Right ventricle myocardium inferior (tissue), 1 donor: ENCODE measurements at regions not wholly inside any gene's neighbourhood (a gene's known extent, or its start where the extent isn't known, plus 50 kb on each side); places are given as distances from the start of the nearest gene placed in this dataset.
"Not testable (repeated sequence)": the region's sequence is repeated elsewhere in the genome, so short reads cannot be mapped to it uniquely, and the experiment has no call there.

ENCODE experiments used
- ATAC-seq: fragments of 200-7000 bp; cut with Tn5 transposase; one replicate; pipeline ENCODE4 v1.9.1; 2020; ENCODE audit warnings: mild to moderate bottlenecking, moderate library complexity
- DNase-seq: peaks from one replicate; pipeline ENCODE4 v3.0.0; 2021; ENCODE audit errors: missing footprints
- intact Hi-C: fragments of 100-400 bp; cut with DNase I; formaldehyde crosslinking; loops from one replicate; pipeline ENCODE4 v1.11.0; 2022
- donor health status: DM: no; HTN: yes; CAD: no; lungs with severe emphysema.

DNA sequence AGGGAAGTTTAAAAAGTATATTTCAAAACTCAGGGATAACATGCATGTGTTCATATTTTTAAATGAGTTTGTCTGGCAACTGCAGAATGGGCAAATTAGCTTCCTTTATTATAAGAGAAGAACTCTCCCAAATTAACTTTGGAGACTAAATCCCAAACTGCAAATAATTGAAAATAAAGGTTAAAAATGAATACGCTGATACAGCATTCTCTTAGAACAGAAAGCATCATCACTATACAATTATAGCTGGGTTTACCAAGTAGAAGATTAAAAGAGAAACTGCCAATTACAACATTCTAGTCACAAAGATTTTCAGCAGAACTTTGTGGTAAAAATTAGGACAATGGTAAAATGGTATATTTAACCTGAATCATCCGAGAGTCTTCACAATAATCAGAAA lies 73.3 kb downstream of the OLFM4 start:
- DNase-seq, result no peak
- ATAC-seq, result no peak
- intact Hi-C loops, result no loop called here

DNA sequence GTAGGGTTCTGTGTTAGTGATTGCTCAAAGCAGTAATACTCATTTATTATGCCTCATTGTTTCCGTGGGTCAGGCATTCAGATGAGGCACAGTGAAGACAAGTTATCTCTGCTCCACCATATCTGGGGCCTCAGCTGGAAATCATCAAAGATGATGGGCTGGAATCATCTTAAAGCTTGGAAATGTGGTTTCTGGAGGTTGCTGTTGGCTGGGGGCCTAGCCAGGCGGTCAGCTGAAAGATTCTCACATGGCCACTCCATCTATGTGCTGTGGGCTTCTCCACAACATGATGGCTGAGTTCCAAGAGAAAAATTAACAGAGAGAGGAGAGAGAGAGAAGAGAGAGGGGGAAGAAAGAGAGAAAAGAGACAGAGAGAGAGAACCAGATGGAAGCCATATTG lies 75.5 kb downstream of the OLFM4 start:
- no peak for ATAC-seq
- DNase-seq, result no peak
- intact Hi-C loops, result no loop called here

DNA sequence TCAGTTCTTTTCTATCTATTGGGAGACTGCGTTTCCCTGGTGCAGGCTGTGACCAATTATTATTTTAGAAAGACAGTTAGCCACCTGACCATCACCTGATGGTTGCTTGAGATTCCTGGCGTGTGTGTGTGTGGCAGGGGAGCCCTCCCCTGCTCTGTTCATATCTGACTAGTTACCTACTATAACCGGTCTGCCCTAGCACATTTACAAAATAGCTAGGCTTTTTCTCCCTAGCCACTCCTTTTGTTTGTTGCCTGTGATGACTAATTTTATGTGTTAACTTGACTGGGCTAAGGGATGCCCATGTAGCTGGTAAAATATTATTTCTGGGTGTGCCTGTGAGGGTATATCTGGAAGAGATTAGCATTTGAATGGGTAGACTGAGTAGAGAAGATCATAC lies 76.9 kb downstream of the OLFM4 start:
- intact Hi-C loops, result no loop called here
- DNase-seq (no peak), ATAC-seq (no peak)

GRCh38 chr13:53105890-53106289 lies 77.3 kb downstream of the OLFM4 start:
- intact Hi-C loops, result no loop called here
- DNase-seq (no peak), ATAC-seq (no peak)

DNA sequence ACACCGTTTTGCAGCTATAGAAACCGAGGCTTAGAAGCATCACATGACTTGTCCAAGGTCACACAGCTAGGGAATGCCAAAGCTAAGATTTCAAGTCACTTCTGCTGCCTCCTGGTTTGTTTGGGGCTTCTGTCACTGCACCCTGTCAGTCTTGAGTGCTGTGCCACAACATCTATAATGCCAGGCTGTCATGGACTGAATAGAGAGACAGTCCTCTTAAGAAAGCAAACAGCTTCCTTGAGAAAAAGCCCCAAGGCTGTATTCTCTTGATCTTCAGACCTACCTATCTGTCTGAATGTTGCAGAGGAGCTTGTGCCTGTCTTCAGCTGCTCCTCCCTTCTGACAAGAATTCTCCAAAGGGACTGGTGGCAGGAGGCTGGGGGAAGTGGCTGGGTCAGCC lies 81.6 kb downstream of the OLFM4 start:
- ATAC-seq, result no peak
- intact Hi-C loops, result no loop called here
- no peak for DNase-seq

- intact Hi-C loops, result no loop called here
- DNase-seq (no peak), ATAC-seq (no peak)
Observed at GRCh38 chr13:53110614-53111013, 82.0 kb downstream of the OLFM4 start.

DNA sequence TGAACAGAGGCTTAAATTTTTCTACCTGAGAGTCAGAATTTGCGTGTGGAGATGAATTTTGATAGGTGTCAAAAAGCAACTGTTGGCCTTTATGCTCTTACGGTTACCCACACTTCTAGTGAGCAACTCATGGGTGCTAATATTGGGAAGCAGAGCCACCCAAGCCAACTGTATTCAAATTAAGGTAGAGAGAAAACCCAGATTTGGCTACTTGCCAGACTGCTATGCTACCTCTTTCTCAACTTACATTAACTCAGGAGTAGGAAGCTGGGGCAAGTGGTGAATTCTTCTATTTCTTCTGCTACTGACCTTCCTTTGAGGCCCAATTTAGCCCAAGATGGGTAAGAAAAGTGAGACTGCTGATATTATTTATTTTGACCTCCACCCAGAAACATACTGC lies 83.9 kb downstream of the OLFM4 start:
- DNase-seq, result no peak
- no peak for ATAC-seq
- intact Hi-C loops, result no loop called here

DNA sequence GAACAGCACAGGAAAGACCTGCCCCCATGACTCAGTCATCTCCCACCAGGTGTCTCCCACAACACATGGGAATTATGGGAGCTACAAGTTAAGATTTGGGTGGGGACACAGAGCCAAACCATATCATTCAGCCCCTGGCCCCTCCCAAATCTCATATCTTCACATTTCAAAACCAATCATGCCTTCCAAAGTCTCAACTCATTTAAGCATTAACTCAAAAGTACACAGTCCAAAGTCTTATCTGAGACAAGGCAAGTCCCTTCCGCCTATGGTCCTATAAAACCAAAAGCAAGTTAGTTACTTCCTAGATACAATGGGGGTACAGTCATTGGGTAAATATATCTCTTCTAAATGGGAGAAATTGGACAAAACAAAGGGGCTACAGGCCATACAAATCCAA lies 88.4 kb downstream of the OLFM4 start:
- intact Hi-C loops, DNase-seq, ATAC-seq: not testable (repeated sequence)

GRCh38 chr13:53121131-53121773 lies 92.6 kb downstream of the OLFM4 start:
- ATAC-seq (no peak), DNase-seq (no peak)
- intact Hi-C loops, result no loop called here

DNA sequence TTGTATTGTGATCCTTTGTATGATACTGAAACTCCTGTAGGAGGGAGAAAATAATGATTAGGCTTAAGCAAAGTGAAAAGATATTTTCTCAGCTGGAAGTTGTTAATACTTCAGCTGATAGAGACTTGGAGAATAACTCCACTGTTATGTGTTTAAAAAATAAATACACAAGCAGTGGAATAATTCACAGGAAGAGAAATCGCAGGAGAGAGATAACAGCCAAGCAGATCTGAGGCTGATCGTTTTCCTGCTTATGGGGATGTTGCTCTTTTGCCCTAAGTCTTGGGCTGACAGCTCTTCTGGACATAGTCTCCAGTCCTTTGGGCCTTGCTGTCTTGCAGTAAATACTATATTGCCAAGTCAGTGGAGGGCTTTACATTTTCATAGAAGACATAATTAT lies 93.3 kb downstream of the OLFM4 start:
- ATAC-seq (no peak), DNase-seq (no peak)
- intact Hi-C loops, result no loop called here

- DNase-seq (no peak), ATAC-seq (no peak)
- intact Hi-C loops, result no loop called here
Observed at GRCh38 chr13:53123536-53123935, 94.9 kb downstream of the OLFM4 start.

- no peak for ATAC-seq
- intact Hi-C loops, result no loop called here
- DNase-seq, result no peak
Observed at GRCh38 chr13:53124623-53125022, 96.0 kb downstream of the OLFM4 start.

GRCh38 chr13:53126841-53127245 lies 98.2 kb downstream of the OLFM4 start:
- intact Hi-C loops, result no loop called here
- DNase-seq (peak; percentile 57), ATAC-seq (peak; percentile 87)

- ATAC-seq (no peak), DNase-seq (no peak)
- intact Hi-C loops, result no loop called here
Observed at GRCh38 chr13:53127373-53127772, 98.8 kb downstream of the OLFM4 start.

GRCh38 chr13:53129864-53130393 lies 101.3 kb downstream of the OLFM4 start:
- ATAC-seq, result no peak
- DNase-seq, result no peak
- intact Hi-C loops, result no loop called here

DNA sequence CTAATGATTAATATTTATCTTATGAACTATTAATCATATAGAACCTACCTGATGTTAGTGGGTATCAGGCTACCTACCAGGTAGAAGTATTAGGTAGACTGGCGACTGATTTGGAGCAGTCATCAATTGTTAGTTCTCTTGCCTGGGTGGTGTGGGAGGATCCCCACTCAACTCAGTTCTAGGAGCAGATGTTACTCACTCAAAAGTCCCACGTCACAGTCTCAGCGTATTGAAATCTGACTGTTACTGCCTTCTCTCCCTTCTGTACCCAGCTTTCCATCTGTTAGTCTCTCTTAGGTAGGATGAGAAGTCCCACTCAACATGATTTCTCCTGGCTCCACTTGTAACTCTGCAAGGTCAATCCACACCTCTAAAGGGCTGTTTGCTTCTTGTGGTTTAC lies 102.7 kb downstream of the OLFM4 start:
- ATAC-seq (no peak), DNase-seq (no peak)
- intact Hi-C loops, result no loop called here

DNA sequence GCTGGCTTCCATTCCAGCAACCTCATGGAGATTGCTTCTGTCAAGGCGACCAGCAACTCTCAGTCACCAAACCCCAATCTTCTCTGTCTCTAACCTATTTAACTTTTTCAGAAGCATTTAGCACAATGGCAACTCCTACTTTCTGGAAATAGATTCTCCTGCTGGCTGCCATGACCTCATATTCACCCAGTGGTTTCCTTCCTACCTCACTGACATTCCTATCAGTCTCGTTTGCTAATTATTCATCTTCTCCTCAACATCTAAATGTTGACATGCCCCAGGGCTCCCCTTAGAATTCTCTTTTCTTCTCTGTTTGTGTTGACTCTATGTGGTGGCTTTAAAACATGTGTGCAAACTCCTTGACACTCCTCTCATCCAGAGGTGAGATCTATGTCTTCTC lies 106.7 kb downstream of the OLFM4 start:
- intact Hi-C loops, result no loop called here
- no peak for ATAC-seq
- no peak for DNase-seq

DNA sequence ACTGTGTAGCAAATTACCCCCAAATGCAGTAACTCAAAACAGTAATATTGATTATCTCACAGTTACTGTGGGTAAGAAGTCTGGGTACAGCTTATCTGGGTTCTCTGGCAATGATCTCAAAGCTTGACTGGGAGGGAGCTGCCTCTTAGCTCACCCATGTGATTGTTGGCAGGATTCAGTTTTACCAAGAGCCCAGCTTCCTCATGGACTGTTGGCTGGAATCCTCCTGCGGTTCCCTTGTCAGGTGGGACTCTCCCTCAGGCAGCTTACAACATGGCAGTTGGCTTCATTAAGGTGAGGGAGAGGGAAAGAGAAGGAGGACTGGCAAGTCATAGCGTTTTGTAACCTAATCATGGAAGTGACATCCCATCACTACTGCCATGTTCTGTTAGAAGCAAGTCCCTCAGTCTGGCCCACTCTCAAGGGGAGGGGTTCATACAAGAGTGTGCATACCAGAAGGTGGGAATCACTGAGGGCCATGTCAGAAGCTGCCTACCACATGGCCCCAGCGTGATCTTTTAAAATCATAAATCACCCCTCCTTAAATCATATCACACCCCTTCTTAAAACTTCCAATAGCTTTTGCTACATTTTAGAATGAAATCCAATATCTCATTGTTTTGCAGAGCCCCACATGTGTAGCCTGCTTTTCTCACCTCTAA lies 108.1 kb downstream of the OLFM4 start:
- intact Hi-C loops, result no loop called here
- no peak for ATAC-seq
- no peak for DNase-seq

DNA sequence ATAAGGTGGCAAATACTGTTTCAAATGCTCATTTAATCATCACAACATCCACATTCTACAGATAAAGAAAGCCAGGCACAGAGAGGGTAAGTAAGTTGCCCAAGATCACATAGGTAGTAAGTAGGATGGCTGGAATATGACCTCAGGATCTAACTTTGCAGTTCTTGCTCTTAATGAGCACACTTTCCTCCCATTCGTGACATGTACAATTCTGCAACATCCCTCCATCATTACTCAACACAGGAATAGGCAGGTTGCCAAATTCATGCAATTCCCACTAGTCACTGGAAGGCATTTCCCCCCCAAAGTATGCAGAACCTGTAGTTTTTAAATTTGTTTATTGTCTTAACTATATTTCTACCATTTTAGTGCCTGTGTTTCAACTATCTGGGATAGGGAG lies 109.2 kb downstream of the OLFM4 start:
- intact Hi-C loops, result no loop called here
- DNase-seq (no peak), ATAC-seq (peak; percentile 74)

DNA sequence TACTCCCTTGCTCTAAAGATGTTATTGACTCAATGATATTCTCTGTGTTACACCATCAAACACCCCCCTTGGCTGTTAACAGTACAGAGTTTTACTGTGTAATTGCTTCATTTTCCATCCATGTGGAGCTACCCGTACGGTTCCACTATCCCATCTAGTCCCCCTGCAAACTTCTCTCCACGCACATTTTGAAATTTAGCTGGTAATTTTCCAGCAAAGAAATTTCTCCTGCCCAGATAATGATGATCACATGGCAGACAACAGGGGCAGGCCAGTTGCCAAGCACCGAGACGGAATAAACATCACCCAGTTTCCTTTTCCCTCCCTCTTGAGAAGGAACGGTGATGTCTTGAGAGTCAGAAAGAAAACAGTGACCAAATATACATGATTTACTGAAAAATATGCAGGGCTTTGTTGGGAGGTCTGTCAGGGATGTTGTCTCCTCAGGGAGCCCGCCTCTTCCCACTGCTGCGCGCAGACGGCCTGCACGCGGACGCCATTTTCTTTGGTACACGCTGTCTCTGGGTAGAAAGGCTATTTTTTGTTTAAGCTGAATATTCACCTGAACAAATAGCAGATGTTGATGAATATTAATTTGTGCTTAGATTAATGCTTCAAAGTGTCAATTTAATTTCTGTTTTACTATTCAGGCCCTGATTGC lies 109.9 kb downstream of the OLFM4 start:
- ATAC-seq, result peak; percentile 91
- intact Hi-C loops, result no loop called here
- DNase-seq, result peak; percentile 56
